Trophoblast cell (in vitro differentiated cells and primary cell): ENCODE measurements at regions not wholly inside any gene's neighbourhood (a gene's known extent, or its start where the extent isn't known, plus 50 kb on each side); places are given as distances from the start of the nearest gene placed in this dataset.

Source experiments
- DNase-seq, 2 donors: peaks; one replicate each; pipeline ENCODE4 v3.0.0-alpha.2; 2016
- H2AFZ ChIP-seq: 2 replicates; pipeline ENCODE4 v1.6.1; 2013; ENCODE audit warnings: low read length, moderate library complexity, mild to moderate bottlenecking; ENCODE audit not compliant: insufficient read depth, poor library complexity
- H2AK5ac ChIP-seq: 2 replicates; pipeline ENCODE4 v1.6.1; 2013; ENCODE audit warnings: mild to moderate bottlenecking, low read length
- H2BK120ac ChIP-seq: 2 replicates; pipeline ENCODE4 v1.6.1; 2013; ENCODE audit warnings: low read length, mild to moderate bottlenecking, moderate library complexity; ENCODE audit not compliant: insufficient read depth, poor library complexity
- H2BK12ac ChIP-seq: 2 replicates; pipeline ENCODE4 v1.6.1; 2013; ENCODE audit warnings: mild to moderate bottlenecking, low read length, moderate library complexity
- H2BK5ac ChIP-seq: 2 replicates; pipeline ENCODE4 v1.6.1; 2013; ENCODE audit warnings: low read length, low read depth, moderate library complexity, mild to moderate bottlenecking; ENCODE audit not compliant: poor library complexity
- H3K14ac ChIP-seq: 2 replicates; pipeline ENCODE4 v1.6.1; 2013; ENCODE audit warnings: mild to moderate bottlenecking, low read length
- H3K18ac ChIP-seq: 2 replicates; pipeline ENCODE4 v1.6.1; 2013; ENCODE audit warnings: mild to moderate bottlenecking, low read length
- H3K23ac ChIP-seq: 2 replicates; pipeline ENCODE4 v1.6.1; 2013; ENCODE audit warnings: low read length
- H3K27ac ChIP-seq: 2 replicates; pipeline ENCODE4 v1.5.1; 2013; ENCODE audit warnings: low read depth, mild to moderate bottlenecking, inconsistent platforms, low read length, moderate library complexity
- H3K27me3 ChIP-seq: 2 replicates; pipeline ENCODE4 v1.6.1; 2013; ENCODE audit warnings: inconsistent platforms, mild to moderate bottlenecking, low read length, moderate library complexity; ENCODE audit not compliant: insufficient read depth
- H3K36me3 ChIP-seq, 2 experiments: 1 replicate in 1 of 2; 2 replicates in 1 of 2; pipeline ENCODE4 v1.6.1; 2013; ENCODE audit warnings: low read length in 2 of 2, mild to moderate bottlenecking in 2 of 2, moderate library complexity in 1 of 2; ENCODE audit not compliant: insufficient read depth in 2 of 2, control insufficient read depth in 1 of 2
- H3K4ac ChIP-seq: 2 replicates; pipeline ENCODE4 v1.6.1; 2013; ENCODE audit warnings: low read depth, mild to moderate bottlenecking, low read length, moderate library complexity
- H3K4me1 ChIP-seq, 2 experiments: 1 replicate in 1 of 2; 2 replicates in 1 of 2; pipeline ENCODE4 v1.6.1; 2013; ENCODE audit warnings: low read length in 2 of 2, mild to moderate bottlenecking in 2 of 2, moderate library complexity in 1 of 2; ENCODE audit not compliant: insufficient read depth in 2 of 2, control insufficient read depth in 1 of 2
- H3K4me2 ChIP-seq: 2 replicates; pipeline ENCODE4 v1.6.1; 2013; ENCODE audit warnings: inconsistent platforms, mild to moderate bottlenecking, low read length, moderate library complexity
- H3K4me3 ChIP-seq: 2 replicates; pipeline ENCODE4 v1.5.1; 2013; ENCODE audit warnings: mild to moderate bottlenecking, low read depth, low read length, inconsistent platforms
- H3K79me1 ChIP-seq: one replicate; pipeline ENCODE4 v1.6.1; 2013; ENCODE audit warnings: low read length
- H3K79me2 ChIP-seq: 2 replicates; pipeline ENCODE4 v1.6.1; 2013; ENCODE audit warnings: low read length, mild to moderate bottlenecking; ENCODE audit not compliant: control insufficient read depth, insufficient read depth, poor library complexity
- H3K9ac ChIP-seq: 2 replicates; pipeline ENCODE4 v1.6.1; 2013; ENCODE audit warnings: mild to moderate bottlenecking, low read length
- H3K9me3 ChIP-seq: 2 replicates; pipeline ENCODE4 v1.6.1; 2013; ENCODE audit warnings: low read depth, mild to moderate bottlenecking, control low read depth, inconsistent platforms, low read length; ENCODE audit not compliant: insufficient read depth
- H4K12ac ChIP-seq: 2 replicates; pipeline ENCODE4 v1.6.1; 2013; ENCODE audit warnings: low read depth, mild to moderate bottlenecking, low read length, moderate library complexity
- H4K8ac ChIP-seq: 2 replicates; pipeline ENCODE4 v1.6.1; 2013; ENCODE audit warnings: low read depth, mild to moderate bottlenecking, low read length, moderate library complexity
- H4K91ac ChIP-seq: one replicate; pipeline ENCODE4 v1.6.1; 2013; ENCODE audit warnings: low read depth, mild to moderate bottlenecking, low read length, moderate library complexity
- WGBS: extraction: QIAGEN DNeasy Blood & Tissue Kit; methylation state at CpG from one replicate; pipeline ENCODE4 v1.1.7; 2013; ENCODE audit warnings: missing lambda C conversion rate; ENCODE audit not compliant: insufficient read length, insufficient coverage; ENCODE audit errors: extremely low coverage; 5-methylcytosine and 5-hydroxymethylcytosine counted together

DNA sequence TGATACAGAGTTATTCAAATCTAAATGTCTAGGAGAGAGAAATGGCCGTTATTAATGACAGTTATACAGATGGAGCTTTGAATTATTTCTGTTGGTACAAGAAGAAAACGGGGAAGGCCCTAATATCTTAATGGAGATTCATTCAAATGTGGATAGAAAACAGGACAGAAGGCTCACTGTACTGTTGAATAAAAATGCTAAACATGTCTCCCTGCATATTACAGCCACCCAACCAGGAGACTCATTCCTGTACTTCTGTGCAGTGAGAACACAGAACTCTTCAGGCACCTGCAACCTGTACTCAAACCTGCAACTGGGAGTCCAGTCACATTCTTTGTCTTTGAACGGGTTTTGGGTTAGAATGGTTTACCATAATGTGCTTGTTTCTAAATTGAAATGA, 403.2 kb downstream of the DAD1 start:
- Histone ChIP-seq H3K27ac (no peak overlapping the region), H3K79me1 (no peaks in the 10 kb centered on the region), H2BK5ac (no peak overlapping the region), H4K8ac (no peak overlapping the region), H2BK12ac (no peak overlapping the region), H3K9me3 (no peaks in the 10 kb centered on the region), H3K9ac (no peak overlapping the region), H3K4me3 (no peak overlapping the region), H3K36me3 (no peaks in the 10 kb centered on the region), H3K14ac (no peak overlapping the region), H2AFZ (no peak overlapping the region), H3K79me2 (no peaks in the 10 kb centered on the region), H3K23ac (no peak overlapping the region), H2BK120ac (no peak overlapping the region), H2AK5ac (no peak overlapping the region), H3K4me2 (no peak overlapping the region), H3K4ac (no peak overlapping the region), H3K27me3 (no peaks in the 10 kb centered on the region), H3K18ac (no peak overlapping the region), H4K91ac (no peak overlapping the region), H4K12ac (no peak overlapping the region), H3K4me1 (no peaks in the 10 kb centered on the region)
- no peak for DNase-seq
- WGBS = no CpG with 5 or more reads among the region's 3 CpGs

DNA sequence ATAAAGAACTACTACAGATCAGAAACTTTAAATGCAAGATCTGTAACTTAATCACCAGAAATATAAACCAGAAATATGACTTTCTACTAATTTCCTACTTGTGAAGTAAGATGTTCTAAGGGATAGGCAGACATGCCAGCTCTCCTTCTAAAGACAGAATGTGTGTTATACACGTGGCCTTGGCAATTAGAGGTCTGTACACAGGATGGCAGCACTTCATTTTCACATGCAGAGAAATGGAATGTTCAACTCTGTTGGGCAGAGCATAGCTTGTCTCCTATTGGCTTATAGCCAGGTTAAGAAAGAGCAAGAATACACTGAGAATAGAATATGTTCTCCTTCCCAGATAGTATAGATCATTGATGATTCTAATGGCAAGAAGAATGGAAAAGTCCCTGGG, 403.8 kb downstream of the DAD1 start:
- H3K9ac ChIP-seq = no peak overlapping the region
- DNase-seq = no peak
- no peak overlapping the region for H4K91ac ChIP-seq

DNA sequence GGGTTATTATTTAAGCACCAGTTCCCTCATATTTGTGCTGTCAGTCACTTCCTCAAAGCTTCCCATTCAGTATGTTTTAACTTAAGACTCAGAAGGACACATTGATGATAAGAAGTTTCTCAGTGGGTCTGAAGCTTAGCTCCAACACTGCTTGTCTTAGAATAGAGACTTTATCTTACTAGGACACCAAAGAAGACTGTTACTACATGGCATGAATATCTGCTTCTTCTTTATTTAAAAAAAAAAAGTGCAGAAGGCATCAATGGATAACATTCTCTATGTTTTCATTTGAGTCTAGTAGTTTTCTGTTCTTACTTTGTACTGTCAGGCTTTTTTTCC, 404.2 kb downstream of the DAD1 start:
- H2BK12ac ChIP-seq = no peak overlapping the region
- no peak overlapping the region for H2BK5ac ChIP-seq

More for the DNA sequence above, 403.8 kb downstream of the DAD1 start:
- no peaks in the 10 kb centered on the region for H3K9me3 ChIP-seq
- no peaks in the 10 kb centered on the region for H3K27me3 ChIP-seq
- no peak overlapping the region for H3K4ac ChIP-seq
- no peak overlapping the region for H2BK120ac ChIP-seq
- no peak overlapping the region for H4K8ac ChIP-seq
- WGBS = no CpG with 5 or more reads among the region's 1 CpG
- no peak overlapping the region for H3K27ac ChIP-seq
- H3K4me2 ChIP-seq = no peak overlapping the region
- H2BK12ac ChIP-seq = no peak overlapping the region
- H3K79me1 ChIP-seq = no peaks in the 10 kb centered on the region
- H2AFZ ChIP-seq = no peak overlapping the region
- no peaks in the 10 kb centered on the region for H3K79me2 ChIP-seq
- no peak overlapping the region for H3K18ac ChIP-seq
- H3K4me1 ChIP-seq = no peaks in the 10 kb centered on the region
- H4K12ac ChIP-seq = no peak overlapping the region
- no peak overlapping the region for H3K4me3 ChIP-seq
- no peak overlapping the region for H2BK5ac ChIP-seq
- no peaks in the 10 kb centered on the region for H3K36me3 ChIP-seq
- no peak overlapping the region for H3K23ac ChIP-seq
- no peak overlapping the region for H2AK5ac ChIP-seq
- no peak overlapping the region for H3K14ac ChIP-seq

DNA sequence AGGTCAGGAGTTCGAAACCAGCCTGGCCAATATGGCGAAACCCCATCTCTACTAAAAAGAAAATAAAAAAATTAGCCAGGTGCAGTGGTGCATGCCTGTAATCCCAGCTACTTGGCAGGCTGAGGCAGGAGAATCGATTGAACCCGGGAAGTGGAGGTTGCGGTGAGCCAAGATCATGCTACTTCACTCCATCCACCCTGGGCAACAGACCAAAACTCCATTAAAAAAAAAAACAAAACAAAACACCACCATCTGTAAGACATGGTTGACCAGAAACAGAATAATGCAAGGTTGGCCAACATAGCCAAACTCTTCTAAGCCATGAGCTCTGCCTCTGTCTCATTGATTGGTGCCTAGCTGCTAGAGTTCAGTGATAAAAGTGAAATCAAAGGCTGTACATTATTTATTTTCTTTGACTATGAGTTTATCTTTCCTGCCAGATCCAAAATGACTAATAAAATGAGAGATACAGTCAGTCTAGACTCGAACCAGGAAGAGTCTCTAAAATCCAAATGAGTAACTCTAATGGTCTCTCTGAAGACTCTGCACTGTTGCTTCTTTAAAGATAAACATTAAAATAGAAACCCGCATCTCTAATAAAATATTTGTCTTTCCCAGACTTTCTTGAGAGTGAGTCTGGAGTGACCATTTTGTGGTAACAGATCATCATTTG, 404.7 kb downstream of the DAD1 start:
- no CpG with 5 or more reads among the region's 7 CpGs for WGBS
- no peak overlapping the region for H3K14ac ChIP-seq
- H2AK5ac ChIP-seq = no peak overlapping the region
- no peak overlapping the region for H3K27ac ChIP-seq
- no peak overlapping the region for H2BK120ac ChIP-seq
- no peaks in the 10 kb centered on the region for H3K79me2 ChIP-seq
- H2BK12ac ChIP-seq = no peak overlapping the region
- H4K91ac ChIP-seq = no peak overlapping the region
- no peaks in the 10 kb centered on the region for H3K36me3 ChIP-seq
- no peak overlapping the region for H3K18ac ChIP-seq
- no peaks in the 10 kb centered on the region for H3K4me1 ChIP-seq
- H2AFZ ChIP-seq = no peak overlapping the region
- no peak overlapping the region for H3K4me3 ChIP-seq
- H4K12ac ChIP-seq = no peak overlapping the region
- no peak for DNase-seq
- no peak overlapping the region for H4K8ac ChIP-seq
- H3K27me3 ChIP-seq = no peaks in the 10 kb centered on the region
- H3K4ac ChIP-seq = no peak overlapping the region
- H3K23ac ChIP-seq = no peak overlapping the region
- no peaks in the 10 kb centered on the region for H3K79me1 ChIP-seq
- H3K9me3 ChIP-seq = no peaks in the 10 kb centered on the region
- H2BK5ac ChIP-seq = no peak overlapping the region
- H3K4me2 ChIP-seq = no peak overlapping the region
- no peak overlapping the region for H3K9ac ChIP-seq

More for the DNA sequence above, 404.2 kb downstream of the DAD1 start:
- Histone ChIP-seq H3K9ac (no peak overlapping the region), H4K8ac (no peak overlapping the region), H4K12ac (no peak overlapping the region), H3K23ac (no peak overlapping the region), H3K27ac (no peak overlapping the region), H3K18ac (no peak overlapping the region), H3K4me2 (no peak overlapping the region), H3K27me3 (no peaks in the 10 kb centered on the region), H2BK120ac (no peak overlapping the region), H2AK5ac (no peak overlapping the region), H4K91ac (no peak overlapping the region), H3K9me3 (no peaks in the 10 kb centered on the region), H3K79me1 (no peaks in the 10 kb centered on the region), H3K79me2 (no peaks in the 10 kb centered on the region), H3K4me3 (no peak overlapping the region), H3K4ac (no peak overlapping the region), H2AFZ (no peak overlapping the region), H3K36me3 (no peaks in the 10 kb centered on the region), H3K14ac (no peak overlapping the region), H3K4me1 (no peaks in the 10 kb centered on the region)
- no peak for DNase-seq
